ENCODE measurements at regions not wholly inside any gene's neighbourhood (a gene's known extent, or its start where the extent isn't known, plus 50 kb on each side); places are given as distances from the start of the nearest gene placed in this dataset.
"Not testable (repeated sequence)": the region's sequence is repeated elsewhere in the genome, so short reads cannot be mapped to it uniquely, and the experiment has no call there.

- Histone ChIP-seq H3F3A (ENCODE audit: low read length, unreplicated experiment) (no peaks in the 10 kb centered on the region), H3K27me3 (ENCODE audit: low read length) (no peaks in the 10 kb centered on the region), H3K9ac (ENCODE audit: low read length) (no peak overlapping the region), H3K4me3 (ENCODE audit: low read length) (no peak overlapping the region), H3K9me3 (ENCODE audit: low read length) (no peaks in the 10 kb centered on the region), H3K79me2 (ENCODE audit: low read length) (no peaks in the 10 kb centered on the region), H3K9me2 (replicated peaks; ENCODE audit: low read length) (no peaks in the 10 kb centered on the region), H3K4me2 (ENCODE audit: low read length) (no peak overlapping the region), H3K4me1 (ENCODE audit: insufficient read depth, low read length) (no peaks in the 10 kb centered on the region), H2AFZ (ENCODE audit: low read length) (no peak overlapping the region), H4K20me1 (ENCODE audit: low read length) (no peaks in the 10 kb centered on the region), H3K27ac (ENCODE audit: low read length) (no peak overlapping the region), H3K36me3 (ENCODE audit: low read depth, low read length) (no peaks in the 10 kb centered on the region)
- TF ChIP-seq EZH2phosphoT487 (IDR thresholded peaks at IDR 0.05; ENCODE audit: borderline replicate concordance, low read length) (no peak), EZH2 (IDR thresholded peaks at IDR 0.05; ENCODE audit: low read length, unreplicated experiment) (no peak)
- TF ChIP-seq, protein P1, sequence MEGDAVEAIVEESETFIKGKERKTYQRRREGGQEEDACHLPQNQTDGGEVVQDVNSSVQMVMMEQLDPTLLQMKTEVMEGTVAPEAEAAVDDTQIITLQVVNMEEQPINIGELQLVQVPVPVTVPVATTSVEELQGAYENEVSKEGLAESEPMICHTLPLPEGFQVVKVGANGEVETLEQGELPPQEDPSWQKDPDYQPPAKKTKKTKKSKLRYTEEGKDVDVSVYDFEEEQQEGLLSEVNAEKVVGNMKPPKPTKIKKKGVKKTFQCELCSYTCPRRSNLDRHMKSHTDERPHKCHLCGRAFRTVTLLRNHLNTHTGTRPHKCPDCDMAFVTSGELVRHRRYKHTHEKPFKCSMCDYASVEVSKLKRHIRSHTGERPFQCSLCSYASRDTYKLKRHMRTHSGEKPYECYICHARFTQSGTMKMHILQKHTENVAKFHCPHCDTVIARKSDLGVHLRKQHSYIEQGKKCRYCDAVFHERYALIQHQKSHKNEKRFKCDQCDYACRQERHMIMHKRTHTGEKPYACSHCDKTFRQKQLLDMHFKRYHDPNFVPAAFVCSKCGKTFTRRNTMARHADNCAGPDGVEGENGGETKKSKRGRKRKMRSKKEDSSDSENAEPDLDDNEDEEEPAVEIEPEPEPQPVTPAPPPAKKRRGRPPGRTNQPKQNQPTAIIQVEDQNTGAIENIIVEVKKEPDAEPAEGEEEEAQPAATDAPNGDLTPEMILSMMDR (conservative IDR thresholded peaks at IDR 0.05; ENCODE audit: low read depth, low read length): no peak
- BruUV-seq (replicated peaks): no TSS peak
- ChIA-PET CTCF (no interaction called here), POLR2A (ENCODE audit: unreplicated experiment) (no interaction called here)
- intact Hi-C loops (cut with micrococcal nuclease): no loop called here
- no peak for DNase-seq
- ATAC-seq: no peak
Measured at GRCh38 chr10:130938051-130938450, 373.5 kb downstream of the TCERG1L start.

DNA sequence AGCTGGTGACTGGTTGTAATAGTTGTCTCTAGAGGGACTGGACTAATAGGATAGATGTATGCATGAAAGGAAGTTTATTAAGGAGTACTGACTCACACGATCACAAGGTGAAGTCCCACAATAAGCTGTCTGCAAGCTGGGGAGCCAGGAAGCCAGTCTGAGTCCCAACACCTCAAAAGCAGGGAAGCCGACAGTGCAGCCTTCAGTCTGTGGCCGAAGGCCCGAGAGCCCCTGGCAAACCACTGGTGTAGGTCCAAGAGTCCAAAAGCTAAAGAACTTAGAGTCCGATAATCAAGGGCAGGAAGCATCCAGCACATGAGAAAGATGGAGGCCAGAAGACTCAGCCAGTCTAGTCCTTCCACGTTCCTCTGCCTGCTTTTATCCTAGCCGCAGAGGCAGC lies 372.6 kb downstream of the TCERG1L start:
- BruUV-seq (replicated peaks); H3K36me3 ChIP-seq (ENCODE audit: low read depth, low read length); H3K79me2 ChIP-seq (ENCODE audit: low read length); H3K27ac ChIP-seq (ENCODE audit: low read length); H3K4me2 ChIP-seq (ENCODE audit: low read length); H3K4me1 ChIP-seq (ENCODE audit: insufficient read depth, low read length); H3K27me3 ChIP-seq (ENCODE audit: low read length); H4K20me1 ChIP-seq (ENCODE audit: low read length); H3K9me3 ChIP-seq (ENCODE audit: low read length); H3F3A ChIP-seq (ENCODE audit: low read length, unreplicated experiment); H3K9ac ChIP-seq (ENCODE audit: low read length); intact Hi-C loops (cut with micrococcal nuclease); H2AFZ ChIP-seq (ENCODE audit: low read length); H3K9me2 ChIP-seq (replicated peaks; ENCODE audit: low read length); CTCF ChIA-PET; DNase-seq; H3K4me3 ChIP-seq (ENCODE audit: low read length); POLR2A ChIA-PET (ENCODE audit: unreplicated experiment); ATAC-seq: not testable (repeated sequence)

- no peak overlapping the region for H3K27ac ChIP-seq (ENCODE audit: low read length)
- ATAC-seq (no peak), DNase-seq (no peak)
- no TSS peak for BruUV-seq (replicated peaks)
- no peak overlapping the region for H3K9ac ChIP-seq (ENCODE audit: low read length)
- H3K36me3 ChIP-seq (ENCODE audit: low read depth, low read length): no peaks in the 10 kb centered on the region
- H3F3A ChIP-seq (ENCODE audit: low read length, unreplicated experiment): no peaks in the 10 kb centered on the region
- H3K9me3 ChIP-seq (ENCODE audit: low read length): no peaks in the 10 kb centered on the region
- H3K4me1 ChIP-seq (ENCODE audit: insufficient read depth, low read length): no peaks in the 10 kb centered on the region
- intact Hi-C loops (cut with micrococcal nuclease): no loop called here
- no peak overlapping the region for H3K4me3 ChIP-seq (ENCODE audit: low read length)
- no peak overlapping the region for H2AFZ ChIP-seq (ENCODE audit: low read length)
- CTCF ChIA-PET: no interaction called here
- TF ChIP-seq EZH2phosphoT487 (IDR thresholded peaks at IDR 0.05; ENCODE audit: borderline replicate concordance, low read length): no peak
- TF ChIP-seq, protein P1 (conservative IDR thresholded peaks at IDR 0.05; ENCODE audit: low read depth, low read length): no peak
- TF ChIP-seq EZH2 (IDR thresholded peaks at IDR 0.05; ENCODE audit: low read length, unreplicated experiment): no peak
- no peaks in the 10 kb centered on the region for H3K79me2 ChIP-seq (ENCODE audit: low read length)
- H3K9me2 ChIP-seq (replicated peaks; ENCODE audit: low read length): no peaks in the 10 kb centered on the region
- POLR2A ChIA-PET (ENCODE audit: unreplicated experiment): no interaction called here
- no peak overlapping the region for H3K4me2 ChIP-seq (ENCODE audit: low read length)
- no peaks in the 10 kb centered on the region for H3K27me3 ChIP-seq (ENCODE audit: low read length)
- no peaks in the 10 kb centered on the region for H4K20me1 ChIP-seq (ENCODE audit: low read length)
Measured at GRCh38 chr10:130941886-130942285, 369.6 kb downstream of the TCERG1L start.
